Neural progenitor cell (in vitro differentiated cells): ENCODE measurements at regions not wholly inside any gene's neighbourhood (a gene's known extent, or its start where the extent isn't known, plus 50 kb on each side); places are given as distances from the start of the nearest gene placed in this dataset.

Experiments
- DNase-seq: peaks from one replicate; pipeline ENCODE4 v3.0.0-alpha.2; 2016; ENCODE audit warnings: low spot score
- H2AFZ ChIP-seq: fragments of 200-600 bp; sonication (generic); replicated peaks from 2 replicates; pipeline ENCODE4 v1.6.1; 2016; ENCODE audit warnings: antibody characterized with exemption
- H3F3A ChIP-seq: fragments of 200-600 bp; sonication (generic); 2 replicates; pipeline ENCODE4 v1.6.1; 2016; ENCODE audit warnings: antibody characterized with exemption, low read depth
- H3K27ac ChIP-seq: fragments of 200-600 bp; sonication (generic); 2 replicates; pipeline ENCODE4 v1.5.1; 2016; ENCODE audit warnings: mild to moderate bottlenecking
- H3K27me3 ChIP-seq: fragments of 200-600 bp; sonication (generic); 2 replicates; pipeline ENCODE4 v1.6.1; 2016; ENCODE audit warnings: mild to moderate bottlenecking, moderate library complexity
- H3K36me3 ChIP-seq: fragments of 200-600 bp; sonication (generic); 2 replicates; pipeline ENCODE4 v1.5.1; 2016
- H3K4me1 ChIP-seq: fragments of 200-600 bp; sonication (generic); 2 replicates; pipeline ENCODE4 v1.6.1; 2016; ENCODE audit warnings: mixed run types
- H3K4me2 ChIP-seq: fragments of 200-600 bp; sonication (generic); 2 replicates; pipeline ENCODE4 v1.6.1; 2016
- H3K4me3 ChIP-seq: fragments of 200-600 bp; sonication (generic); 2 replicates; pipeline ENCODE4 v1.5.1; 2016
- H3K79me2 ChIP-seq: fragments of 200-600 bp; sonication (generic); 2 replicates; pipeline ENCODE4 v1.6.1; 2016; ENCODE audit warnings: low read depth
- H3K9ac ChIP-seq: fragments of 200-600 bp; sonication (generic); 2 replicates; pipeline ENCODE4 v1.6.1; 2016
- H3K9me3 ChIP-seq: fragments of 200-600 bp; sonication (generic); 2 replicates; pipeline ENCODE4 v1.5.1; 2016; ENCODE audit warnings: low read depth
- H4K20me1 ChIP-seq: fragments of 200-600 bp; sonication (generic); 2 replicates; pipeline ENCODE4 v1.6.1; 2016; ENCODE audit warnings: low read depth
- H3K27ac Mint-ChIP-seq: 3 replicates; pipeline ENCODE4 v1.8.0; 2021; ENCODE audit warnings: mixed read lengths
- H3K27me3 Mint-ChIP-seq: 2 replicates; pipeline ENCODE4 v1.8.0; 2022; ENCODE audit warnings: low read depth, mild to moderate bottlenecking, inconsistent platforms, moderate library complexity, mixed read lengths; ENCODE audit not compliant: insufficient read depth
- H3K36me3 Mint-ChIP-seq: 3 replicates; pipeline ENCODE4 v1.8.0; 2021; ENCODE audit warnings: mixed read lengths
- H3K4me1 Mint-ChIP-seq: 3 replicates; pipeline ENCODE4 v1.8.0; 2021; ENCODE audit warnings: mixed read lengths
- H3K4me3 Mint-ChIP-seq: 3 replicates; pipeline ENCODE4 v1.8.0; 2021; ENCODE audit warnings: mild to moderate bottlenecking, moderate library complexity, mixed read lengths
- H3K9me3 Mint-ChIP-seq: 3 replicates; pipeline ENCODE4 v1.8.0; 2020; ENCODE audit warnings: mixed read lengths
- EZH2 ChIP-seq: fragments of 200-600 bp; sonication (generic); IDR thresholded peaks from 2 replicates; pipeline ENCODE4 v1.6.1; 2017; ENCODE audit warnings: antibody characterized with exemption, mild to moderate bottlenecking, moderate library complexity
- EZH2phosphoT487 ChIP-seq: fragments of 200-600 bp; sonication (generic); IDR thresholded peaks from 2 replicates; pipeline ENCODE4 v1.6.1; 2017; ENCODE audit warnings: antibody characterized with exemption
- TF ChIP-seq, protein P1 (sequence below): fragments of 200-600 bp; sonication (generic); IDR thresholded peaks from 2 replicates; pipeline ENCODE4 v1.5.1; 2017; ENCODE audit warnings: antibody characterized with exemption, mild to moderate bottlenecking

DNA sequence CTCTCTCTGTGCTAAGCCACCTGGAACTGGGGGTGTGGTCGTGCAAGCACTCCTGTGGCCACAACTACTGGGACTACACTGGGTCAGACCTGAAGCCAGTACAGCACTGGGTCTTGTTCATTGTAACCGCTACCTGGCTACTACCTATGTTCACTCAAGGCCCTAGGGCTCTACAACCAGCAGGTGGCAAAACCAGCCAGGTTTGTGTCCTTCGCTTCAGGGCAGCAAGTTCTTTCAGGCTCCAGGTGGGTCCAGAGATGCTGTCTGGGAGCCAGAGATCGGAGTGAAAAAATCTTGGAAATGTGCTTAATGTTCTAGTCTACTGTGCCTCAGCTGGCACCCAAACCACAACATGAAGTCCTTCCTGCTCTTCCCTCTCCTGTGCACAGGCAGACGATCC is 171.6 kb upstream of the SORCS1 start:
- Histone ChIP-seq H3K36me3 (no peaks in the 10 kb centered on the region), H3K9me3 (no peaks in the 10 kb centered on the region), H3K27me3 (no peaks in the 10 kb centered on the region), H2AFZ (no peak overlapping the region), H4K20me1 (no peaks in the 10 kb centered on the region), H3K9ac (no peak overlapping the region), H3K4me3 (no peak overlapping the region), H3K4me1 (no peaks in the 10 kb centered on the region), H3F3A (no peaks in the 10 kb centered on the region), H3K27ac (no peak overlapping the region), H3K4me2 (no peak overlapping the region), H3K79me2 (no peaks in the 10 kb centered on the region)
- Mint-ChIP-seq H3K27me3 (peaks cover 2% of the 10 kb centered on the region), H3K9me3 (no peaks in the 10 kb centered on the region), H3K27ac (no peak overlapping the region), H3K4me3 (no peak overlapping the region), H3K4me1 (no peaks in the 10 kb centered on the region), H3K36me3 (no peaks in the 10 kb centered on the region)
- DNase-seq = no peak
- TF ChIP-seq EZH2phosphoT487 (no peak), EZH2 (no peak)
- TF ChIP-seq, protein P1, sequence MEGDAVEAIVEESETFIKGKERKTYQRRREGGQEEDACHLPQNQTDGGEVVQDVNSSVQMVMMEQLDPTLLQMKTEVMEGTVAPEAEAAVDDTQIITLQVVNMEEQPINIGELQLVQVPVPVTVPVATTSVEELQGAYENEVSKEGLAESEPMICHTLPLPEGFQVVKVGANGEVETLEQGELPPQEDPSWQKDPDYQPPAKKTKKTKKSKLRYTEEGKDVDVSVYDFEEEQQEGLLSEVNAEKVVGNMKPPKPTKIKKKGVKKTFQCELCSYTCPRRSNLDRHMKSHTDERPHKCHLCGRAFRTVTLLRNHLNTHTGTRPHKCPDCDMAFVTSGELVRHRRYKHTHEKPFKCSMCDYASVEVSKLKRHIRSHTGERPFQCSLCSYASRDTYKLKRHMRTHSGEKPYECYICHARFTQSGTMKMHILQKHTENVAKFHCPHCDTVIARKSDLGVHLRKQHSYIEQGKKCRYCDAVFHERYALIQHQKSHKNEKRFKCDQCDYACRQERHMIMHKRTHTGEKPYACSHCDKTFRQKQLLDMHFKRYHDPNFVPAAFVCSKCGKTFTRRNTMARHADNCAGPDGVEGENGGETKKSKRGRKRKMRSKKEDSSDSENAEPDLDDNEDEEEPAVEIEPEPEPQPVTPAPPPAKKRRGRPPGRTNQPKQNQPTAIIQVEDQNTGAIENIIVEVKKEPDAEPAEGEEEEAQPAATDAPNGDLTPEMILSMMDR = no peak

DNA sequence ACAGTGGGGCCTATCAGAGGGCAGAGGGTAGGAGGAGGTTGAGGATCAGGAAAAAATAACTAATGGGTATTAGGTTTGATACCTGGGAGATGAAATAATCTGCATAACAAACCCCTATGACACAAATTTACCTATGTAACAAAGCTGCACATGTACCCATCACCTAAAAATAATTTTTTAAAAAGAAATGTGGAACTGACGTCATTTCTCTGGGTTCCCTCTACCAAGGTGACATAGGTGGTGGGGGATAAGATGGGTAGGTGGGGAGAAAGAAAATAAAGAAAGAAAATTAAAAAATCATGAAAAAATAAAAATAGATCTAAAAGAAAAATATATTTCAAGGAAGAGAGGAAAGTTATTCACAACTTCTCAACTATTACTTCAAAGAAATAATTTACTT is 153.1 kb upstream of the SORCS1 start:
- H4K20me1 ChIP-seq = no peaks in the 10 kb centered on the region
- TF ChIP-seq EZH2 (no peak), EZH2phosphoT487 (no peak)
- TF ChIP-seq, protein P1 = no peak
- H3K27me3 ChIP-seq = no peaks in the 10 kb centered on the region
- DNase-seq = no peak
- no peak overlapping the region for H3K4me2 ChIP-seq
- H3K4me1 ChIP-seq = no peaks in the 10 kb centered on the region
- no peak overlapping the region for H2AFZ ChIP-seq
- H3K4me3 ChIP-seq = no peak overlapping the region
- no peaks in the 10 kb centered on the region for H3F3A ChIP-seq
- Mint-ChIP-seq H3K4me1 (no peaks in the 10 kb centered on the region), H3K36me3 (no peaks in the 10 kb centered on the region), H3K27me3 (no peaks in the 10 kb centered on the region), H3K9me3 (no peaks in the 10 kb centered on the region), H3K27ac (no peak overlapping the region), H3K4me3 (no peak overlapping the region)
- no peak overlapping the region for H3K9ac ChIP-seq
- no peaks in the 10 kb centered on the region for H3K36me3 ChIP-seq
- no peak overlapping the region for H3K27ac ChIP-seq
- no peaks in the 10 kb centered on the region for H3K9me3 ChIP-seq
- H3K79me2 ChIP-seq = no peaks in the 10 kb centered on the region

DNA sequence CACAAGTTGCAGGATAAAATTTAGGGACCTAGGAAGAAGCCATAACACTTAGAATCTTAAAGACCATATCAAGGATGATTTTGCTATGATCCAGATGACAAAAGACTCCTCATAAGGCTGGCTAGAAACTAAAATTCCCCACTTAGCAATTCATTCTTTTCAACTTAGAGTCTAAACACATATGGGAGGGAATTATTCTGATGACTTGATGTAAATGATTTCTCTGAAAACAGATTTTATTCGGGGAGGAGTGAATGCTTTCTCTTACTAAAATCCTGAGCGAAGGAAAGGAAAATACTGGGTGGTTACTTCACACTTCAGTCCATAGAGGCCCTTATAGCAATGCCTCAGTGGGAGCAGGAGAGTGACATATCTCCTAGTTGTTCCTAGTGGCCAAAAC is 138.7 kb upstream of the SORCS1 start:
- no peak overlapping the region for H3K4me3 Mint-ChIP-seq
- Histone ChIP-seq H3K4me2 (no peak overlapping the region), H2AFZ (no peak overlapping the region), H3K4me1 (no peaks in the 10 kb centered on the region), H4K20me1 (no peaks in the 10 kb centered on the region), H3K36me3 (no peaks in the 10 kb centered on the region), H3K9ac (no peak overlapping the region), H3K9me3 (no peaks in the 10 kb centered on the region), H3F3A (no peaks in the 10 kb centered on the region), H3K4me3 (no peak overlapping the region), H3K27me3 (no peaks in the 10 kb centered on the region), H3K79me2 (no peaks in the 10 kb centered on the region), H3K27ac (no peak overlapping the region)
- H3K36me3 Mint-ChIP-seq = no peaks in the 10 kb centered on the region
- DNase-seq = no peak
- no peak overlapping the region for H3K27ac Mint-ChIP-seq
- peaks cover 7% of the 10 kb centered on the region for H3K9me3 Mint-ChIP-seq
- H3K27me3 Mint-ChIP-seq = no peaks in the 10 kb centered on the region
- no peaks in the 10 kb centered on the region for H3K4me1 Mint-ChIP-seq
- TF ChIP-seq EZH2 (no peak), EZH2phosphoT487 (no peak)
- TF ChIP-seq, protein P1 = no peak

DNA sequence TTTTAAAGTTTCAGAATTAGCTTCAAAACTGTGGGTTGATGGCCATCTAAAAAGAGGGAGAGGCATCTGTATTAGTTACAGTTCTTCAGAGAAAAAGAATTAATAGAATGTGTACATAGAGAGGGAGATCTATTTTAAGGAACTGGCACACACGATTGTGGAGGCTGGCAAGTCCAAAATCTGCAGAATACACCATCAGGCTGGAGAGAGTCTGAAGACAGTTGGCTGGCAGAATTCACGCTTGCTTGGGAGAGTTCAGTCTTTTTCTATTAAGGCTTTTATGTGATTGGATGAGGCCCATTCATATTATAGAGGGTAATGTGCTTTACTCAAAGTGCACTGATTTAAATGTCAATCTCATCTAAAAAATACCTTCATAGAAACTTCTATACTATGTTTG is 135.1 kb upstream of the SORCS1 start:
- Histone ChIP-seq H2AFZ (no peak overlapping the region), H3K27ac (no peak overlapping the region), H3K27me3 (no peaks in the 10 kb centered on the region), H4K20me1 (no peaks in the 10 kb centered on the region), H3K4me1 (no peaks in the 10 kb centered on the region), H3F3A (no peaks in the 10 kb centered on the region), H3K79me2 (no peaks in the 10 kb centered on the region), H3K9me3 (no peaks in the 10 kb centered on the region), H3K4me2 (no peak overlapping the region), H3K36me3 (no peaks in the 10 kb centered on the region), H3K4me3 (no peak overlapping the region), H3K9ac (no peak overlapping the region)
- Mint-ChIP-seq H3K4me1 (no peaks in the 10 kb centered on the region), H3K4me3 (no peak overlapping the region), H3K9me3 (peaks cover 7% of the 10 kb centered on the region), H3K27me3 (no peaks in the 10 kb centered on the region), H3K27ac (no peak overlapping the region), H3K36me3 (no peaks in the 10 kb centered on the region)
- DNase-seq = no peak
- no peak for TF ChIP-seq EZH2
- TF ChIP-seq EZH2phosphoT487 = no peak
- TF ChIP-seq, protein P1 = no peak
